ENCODE measurements at regions not wholly inside any gene's neighbourhood (a gene's known extent, or its start where the extent isn't known, plus 50 kb on each side); places are given as distances from the start of the nearest gene placed in this dataset.

DNA sequence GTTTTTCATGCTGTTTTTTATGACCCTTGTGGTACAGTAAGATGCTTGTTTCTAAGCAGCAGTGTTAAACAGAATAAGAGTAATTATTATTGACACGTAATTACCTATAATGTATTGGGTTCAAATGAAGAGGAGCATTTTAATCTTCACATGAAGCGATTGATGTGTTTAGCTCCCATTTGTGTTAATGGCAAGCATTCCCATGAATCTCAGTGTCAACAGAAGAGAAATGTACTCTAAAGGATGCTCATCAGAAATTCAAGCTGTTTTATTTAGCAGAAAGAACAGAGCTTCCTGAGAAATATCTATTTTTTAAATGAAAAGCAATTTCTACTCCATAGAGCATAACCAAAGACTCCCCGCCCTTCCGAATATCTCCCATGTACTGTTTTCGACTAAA lies 341.3 kb upstream of the LINC00305 start:
- TF ChIP-seq, protein P1, sequence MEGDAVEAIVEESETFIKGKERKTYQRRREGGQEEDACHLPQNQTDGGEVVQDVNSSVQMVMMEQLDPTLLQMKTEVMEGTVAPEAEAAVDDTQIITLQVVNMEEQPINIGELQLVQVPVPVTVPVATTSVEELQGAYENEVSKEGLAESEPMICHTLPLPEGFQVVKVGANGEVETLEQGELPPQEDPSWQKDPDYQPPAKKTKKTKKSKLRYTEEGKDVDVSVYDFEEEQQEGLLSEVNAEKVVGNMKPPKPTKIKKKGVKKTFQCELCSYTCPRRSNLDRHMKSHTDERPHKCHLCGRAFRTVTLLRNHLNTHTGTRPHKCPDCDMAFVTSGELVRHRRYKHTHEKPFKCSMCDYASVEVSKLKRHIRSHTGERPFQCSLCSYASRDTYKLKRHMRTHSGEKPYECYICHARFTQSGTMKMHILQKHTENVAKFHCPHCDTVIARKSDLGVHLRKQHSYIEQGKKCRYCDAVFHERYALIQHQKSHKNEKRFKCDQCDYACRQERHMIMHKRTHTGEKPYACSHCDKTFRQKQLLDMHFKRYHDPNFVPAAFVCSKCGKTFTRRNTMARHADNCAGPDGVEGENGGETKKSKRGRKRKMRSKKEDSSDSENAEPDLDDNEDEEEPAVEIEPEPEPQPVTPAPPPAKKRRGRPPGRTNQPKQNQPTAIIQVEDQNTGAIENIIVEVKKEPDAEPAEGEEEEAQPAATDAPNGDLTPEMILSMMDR (conservative IDR thresholded peaks at IDR 0.05): no peak
- TF ChIP-seq ZFX (IDR thresholded peaks at IDR 0.05): no peak
